GM13976 (cell line): ENCODE measurements at regions not wholly inside any gene's neighbourhood (a gene's known extent, or its start where the extent isn't known, plus 50 kb on each side); places are given as distances from the start of the nearest gene placed in this dataset.

Source experiments
- DNase-seq: peaks from one replicate; pipeline ENCODE4 v3.0.0; 2012; ENCODE audit warnings: low spot score
- CTCF ChIP-seq: IDR thresholded peaks from 2 replicates; pipeline ENCODE4 v1.5.1; 2012; ENCODE audit warnings: borderline replicate concordance, mild to moderate bottlenecking; ENCODE audit not compliant: insufficient read depth; ENCODE audit errors: extremely low read depth, missing control alignments, control extremely low read depth
- in situ Hi-C: fragments of 300-500 bp; cut with MboI; formaldehyde crosslinking; loops from one replicate; pipeline ENCODE4 v1.12.0; 2022; ENCODE audit warnings: low sequenced_read_pairs, mixed read lengths, inconsistent platforms; ENCODE audit not compliant: unreplicated experiment

- no peak for TF ChIP-seq CTCF
- no peak for DNase-seq
- in situ Hi-C loops, result no loop called here
Measured at GRCh38 chr10:88186335-88186734, 322.9 kb downstream of the PTEN start.

- DNase-seq, result no peak
- no peak for TF ChIP-seq CTCF
- in situ Hi-C loops, result no loop called here
Measured at GRCh38 chr10:88187472-88187871, 324.0 kb downstream of the PTEN start.

- no peak for TF ChIP-seq CTCF
- in situ Hi-C loops, result no loop called here
- DNase-seq, result no peak
Measured at GRCh38 chr10:88190123-88190522, 326.7 kb downstream of the PTEN start.

- DNase-seq, result no peak
- in situ Hi-C loops, result no loop called here
- no peak for TF ChIP-seq CTCF
Measured at GRCh38 chr10:88190540-88191235, 327.3 kb downstream of the PTEN start.

- no peak for DNase-seq
- no peak for TF ChIP-seq CTCF
- in situ Hi-C loops, result no loop called here
Measured at GRCh38 chr10:88193018-88193417, 329.6 kb downstream of the PTEN start.

GRCh38 chr10:88194041-88194887 is 330.8 kb downstream of the PTEN start:
- in situ Hi-C loops, result no loop called here
- TF ChIP-seq CTCF, result no peak
- no peak for DNase-seq
